Hepatocyte (in vitro differentiated cells): ENCODE measurements at regions not wholly inside any gene's neighbourhood (a gene's known extent, or its start where the extent isn't known, plus 50 kb on each side); places are given as distances from the start of the nearest gene placed in this dataset.
"Not testable (repeated sequence)": the region's sequence is repeated elsewhere in the genome, so short reads cannot be mapped to it uniquely, and the experiment has no call there.

ENCODE experiments used
- EZH2 ChIP-seq: fragments of 200-600 bp; sonication (generic); IDR thresholded peaks from 2 replicates; pipeline ENCODE4 v1.6.1; 2016; ENCODE audit warnings: antibody characterized with exemption, mild to moderate bottlenecking, borderline replicate concordance
- EZH2phosphoT487 ChIP-seq: fragments of 200-600 bp; sonication (generic); IDR thresholded peaks from one replicate; pipeline ENCODE4 v1.6.1; 2018; ENCODE audit warnings: antibody characterized with exemption, mild to moderate bottlenecking, low read depth, moderate library complexity; ENCODE audit not compliant: unreplicated experiment, severe bottlenecking
- TF ChIP-seq, protein P1 (sequence below): fragments of 200-600 bp; sonication (generic); IDR thresholded peaks from 2 replicates; pipeline ENCODE4 v1.5.1; 2016; ENCODE audit warnings: antibody characterized with exemption, mild to moderate bottlenecking; ENCODE audit not compliant: poor library complexity

DNA sequence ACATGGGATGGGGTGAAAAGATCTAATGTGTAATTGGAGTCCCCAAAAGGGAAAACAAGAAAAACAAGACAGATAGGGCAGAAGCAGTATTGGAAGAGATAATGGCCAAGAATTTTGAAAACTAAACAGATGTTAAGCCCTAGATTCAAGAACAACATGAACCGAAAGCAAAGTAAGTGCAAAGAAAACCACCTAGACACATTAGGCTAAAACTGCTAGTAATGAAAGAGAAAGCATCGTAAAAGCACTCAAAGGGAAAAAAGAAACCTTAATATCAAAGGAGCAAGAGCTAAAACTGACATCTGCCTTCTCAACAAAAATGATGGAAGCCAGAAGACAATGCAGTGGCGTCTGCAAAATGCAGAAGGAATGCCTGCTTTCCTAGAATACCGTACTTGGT, 92.1 kb upstream of the ADORA2B start:
- TF ChIP-seq EZH2phosphoT487, EZH2: not testable (repeated sequence)
- TF ChIP-seq, protein P1, sequence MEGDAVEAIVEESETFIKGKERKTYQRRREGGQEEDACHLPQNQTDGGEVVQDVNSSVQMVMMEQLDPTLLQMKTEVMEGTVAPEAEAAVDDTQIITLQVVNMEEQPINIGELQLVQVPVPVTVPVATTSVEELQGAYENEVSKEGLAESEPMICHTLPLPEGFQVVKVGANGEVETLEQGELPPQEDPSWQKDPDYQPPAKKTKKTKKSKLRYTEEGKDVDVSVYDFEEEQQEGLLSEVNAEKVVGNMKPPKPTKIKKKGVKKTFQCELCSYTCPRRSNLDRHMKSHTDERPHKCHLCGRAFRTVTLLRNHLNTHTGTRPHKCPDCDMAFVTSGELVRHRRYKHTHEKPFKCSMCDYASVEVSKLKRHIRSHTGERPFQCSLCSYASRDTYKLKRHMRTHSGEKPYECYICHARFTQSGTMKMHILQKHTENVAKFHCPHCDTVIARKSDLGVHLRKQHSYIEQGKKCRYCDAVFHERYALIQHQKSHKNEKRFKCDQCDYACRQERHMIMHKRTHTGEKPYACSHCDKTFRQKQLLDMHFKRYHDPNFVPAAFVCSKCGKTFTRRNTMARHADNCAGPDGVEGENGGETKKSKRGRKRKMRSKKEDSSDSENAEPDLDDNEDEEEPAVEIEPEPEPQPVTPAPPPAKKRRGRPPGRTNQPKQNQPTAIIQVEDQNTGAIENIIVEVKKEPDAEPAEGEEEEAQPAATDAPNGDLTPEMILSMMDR = not testable (repeated sequence)
